HepG2 (cell line): ENCODE measurements at regions not wholly inside any gene's neighbourhood (a gene's known extent, or its start where the extent isn't known, plus 50 kb on each side); places are given as distances from the start of the nearest gene placed in this dataset.

Experiments
- SMAD3 ChIP-seq: sonication (generic); formaldehyde crosslinking; IDR thresholded peaks from 2 replicates; pipeline ENCODE4 v1.4.0; 2020; ENCODE audit warnings: missing genetic modification reagents
- SOX13 ChIP-seq, 3 experiments: fragments of 450-650 bp in 1 of 3; sonication (generic) in 1 of 3; formaldehyde crosslinking in 1 of 3; IDR thresholded peaks in 2 of 3; conservative IDR thresholded peaks in 1 of 3; 2 replicates each; pipeline versions ENCODE4 v1.5.0 to v1.6.1; 2016 to 2020; ENCODE audit warnings: antibody characterized with exemption in 1 of 3, mild to moderate bottlenecking in 1 of 3, missing compliant biosample characterization in 1 of 3, missing genetic modification reagents in 1 of 3, moderate library complexity in 1 of 3
- ZFP90 ChIP-seq: sonication (generic); formaldehyde crosslinking; IDR thresholded peaks from 2 replicates; pipeline ENCODE4 v1.8.0; 2022; ENCODE audit warnings: missing genetic modification reagents, mild to moderate bottlenecking, inconsistent platforms, borderline replicate concordance
- ZNF7 ChIP-seq: IDR thresholded peaks from 2 replicates; pipeline ENCODE4 v1.6.1; 2016; ENCODE audit warnings: missing biosample characterization, missing genetic modification reagents
- ZNF792 ChIP-seq: IDR thresholded peaks from 2 replicates; pipeline ENCODE4 v1.6.1; 2016
- TF ChIP-seq, protein P1 (sequence below): sonication (generic); formaldehyde crosslinking; IDR thresholded peaks from 2 replicates; pipeline ENCODE4; 2020; ENCODE audit warnings: missing genetic modification reagents, mild to moderate bottlenecking, borderline replicate concordance
- TF ChIP-seq, protein P2 (sequence below): IDR thresholded peaks from 2 replicates; pipeline ENCODE4 v1.6.1; 2016; ENCODE audit warnings: mild to moderate bottlenecking, missing biosample characterization, missing genetic modification reagents
- TF ChIP-seq, protein P3 (sequence below): sonication (generic); formaldehyde crosslinking; IDR thresholded peaks from 2 replicates; pipeline ENCODE4 v1.4.0; 2020; ENCODE audit warnings: missing genetic modification reagents
- TF ChIP-seq, protein P4 (sequence below): sonication (generic); formaldehyde crosslinking; IDR thresholded peaks from 2 replicates; pipeline ENCODE4 v1.8.0; 2022; ENCODE audit warnings: missing genetic modification reagents, low read depth, mild to moderate bottlenecking, borderline replicate concordance
- TF ChIP-seq, protein P5 (sequence below): sonication (generic); formaldehyde crosslinking; IDR thresholded peaks from 2 replicates; pipeline ENCODE4 v1.4.0; 2020; ENCODE audit warnings: missing genetic modification reagents

DNA sequence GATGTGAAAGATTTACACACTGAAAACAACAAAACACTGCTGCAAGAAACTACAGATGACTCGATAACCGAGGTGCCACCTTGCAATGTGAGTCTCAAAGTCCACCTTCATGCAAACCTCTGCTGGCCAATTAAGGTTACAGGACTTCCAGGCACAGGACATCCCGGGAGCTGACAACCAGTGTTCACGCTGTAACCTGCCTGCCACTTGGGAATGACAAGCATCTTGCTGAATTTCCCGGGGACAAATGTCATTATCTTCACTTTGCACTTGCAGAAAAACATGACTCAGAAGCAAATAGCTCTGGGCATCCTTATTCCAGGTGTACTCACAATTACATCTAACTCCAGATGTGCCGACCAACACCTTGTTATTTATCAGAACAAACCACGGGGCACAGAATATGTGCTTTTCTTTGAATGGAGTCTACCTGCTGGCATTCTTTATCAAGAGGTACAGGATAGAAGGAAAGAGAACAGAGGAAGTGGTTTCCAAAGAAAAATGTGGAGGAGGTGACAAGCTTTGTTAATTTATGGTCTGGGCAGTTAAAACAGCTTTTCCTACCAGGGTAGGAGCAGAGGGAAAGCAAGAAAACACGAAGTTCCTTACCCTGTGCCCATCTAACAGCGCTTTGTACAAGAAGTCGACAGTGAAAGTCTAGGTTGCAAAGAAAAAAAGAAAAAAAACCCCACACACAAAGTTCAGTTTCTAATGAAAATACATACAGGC, 72.3 kb downstream of the SHANK2 start (continued):
- TF ChIP-seq, protein P1, sequence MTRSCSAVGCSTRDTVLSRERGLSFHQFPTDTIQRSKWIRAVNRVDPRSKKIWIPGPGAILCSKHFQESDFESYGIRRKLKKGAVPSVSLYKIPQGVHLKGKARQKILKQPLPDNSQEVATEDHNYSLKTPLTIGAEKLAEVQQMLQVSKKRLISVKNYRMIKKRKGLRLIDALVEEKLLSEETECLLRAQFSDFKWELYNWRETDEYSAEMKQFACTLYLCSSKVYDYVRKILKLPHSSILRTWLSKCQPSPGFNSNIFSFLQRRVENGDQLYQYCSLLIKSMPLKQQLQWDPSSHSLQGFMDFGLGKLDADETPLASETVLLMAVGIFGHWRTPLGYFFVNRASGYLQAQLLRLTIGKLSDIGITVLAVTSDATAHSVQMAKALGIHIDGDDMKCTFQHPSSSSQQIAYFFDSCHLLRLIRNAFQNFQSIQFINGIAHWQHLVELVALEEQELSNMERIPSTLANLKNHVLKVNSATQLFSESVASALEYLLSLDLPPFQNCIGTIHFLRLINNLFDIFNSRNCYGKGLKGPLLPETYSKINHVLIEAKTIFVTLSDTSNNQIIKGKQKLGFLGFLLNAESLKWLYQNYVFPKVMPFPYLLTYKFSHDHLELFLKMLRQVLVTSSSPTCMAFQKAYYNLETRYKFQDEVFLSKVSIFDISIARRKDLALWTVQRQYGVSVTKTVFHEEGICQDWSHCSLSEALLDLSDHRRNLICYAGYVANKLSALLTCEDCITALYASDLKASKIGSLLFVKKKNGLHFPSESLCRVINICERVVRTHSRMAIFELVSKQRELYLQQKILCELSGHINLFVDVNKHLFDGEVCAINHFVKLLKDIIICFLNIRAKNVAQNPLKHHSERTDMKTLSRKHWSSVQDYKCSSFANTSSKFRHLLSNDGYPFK: no peak
- TF ChIP-seq, protein P2, sequence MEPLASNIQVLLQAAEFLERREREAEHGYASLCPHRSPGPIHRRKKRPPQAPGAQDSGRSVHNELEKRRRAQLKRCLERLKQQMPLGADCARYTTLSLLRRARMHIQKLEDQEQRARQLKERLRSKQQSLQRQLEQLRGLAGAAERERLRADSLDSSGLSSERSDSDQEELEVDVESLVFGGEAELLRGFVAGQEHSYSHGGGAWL: no peak
- TF ChIP-seq, protein P3, sequence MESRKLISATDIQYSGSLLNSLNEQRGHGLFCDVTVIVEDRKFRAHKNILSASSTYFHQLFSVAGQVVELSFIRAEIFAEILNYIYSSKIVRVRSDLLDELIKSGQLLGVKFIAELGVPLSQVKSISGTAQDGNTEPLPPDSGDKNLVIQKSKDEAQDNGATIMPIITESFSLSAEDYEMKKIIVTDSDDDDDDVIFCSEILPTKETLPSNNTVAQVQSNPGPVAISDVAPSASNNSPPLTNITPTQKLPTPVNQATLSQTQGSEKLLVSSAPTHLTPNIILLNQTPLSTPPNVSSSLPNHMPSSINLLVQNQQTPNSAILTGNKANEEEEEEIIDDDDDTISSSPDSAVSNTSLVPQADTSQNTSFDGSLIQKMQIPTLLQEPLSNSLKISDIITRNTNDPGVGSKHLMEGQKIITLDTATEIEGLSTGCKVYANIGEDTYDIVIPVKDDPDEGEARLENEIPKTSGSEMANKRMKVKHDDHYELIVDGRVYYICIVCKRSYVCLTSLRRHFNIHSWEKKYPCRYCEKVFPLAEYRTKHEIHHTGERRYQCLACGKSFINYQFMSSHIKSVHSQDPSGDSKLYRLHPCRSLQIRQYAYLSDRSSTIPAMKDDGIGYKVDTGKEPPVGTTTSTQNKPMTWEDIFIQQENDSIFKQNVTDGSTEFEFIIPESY: no peak
- TF ChIP-seq, protein P4, sequence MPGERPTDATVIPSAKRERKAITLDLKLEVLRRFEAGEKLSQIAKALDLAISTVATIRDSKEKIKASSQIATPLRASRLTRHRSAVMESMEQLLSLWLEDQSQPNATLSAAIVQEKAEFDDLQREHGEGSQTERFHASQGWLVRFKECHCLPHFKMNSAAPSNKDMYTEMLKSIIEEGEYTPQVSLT (CRISPR knock-in tag): no peak
- no peak for TF ChIP-seq SOX13 (IDR thresholded peaks at IDR 0.05)
- peak in 1 of 2 experiments; percentile 54; a peak in 2 of 4 replicates for TF ChIP-seq SOX13 (CRISPR knock-in tag; conservative IDR thresholded peaks at IDR 0.05 in 1 of 2, IDR thresholded peaks at IDR 0.05 in 1 of 2)
- TF ChIP-seq ZFP90: no peak
- TF ChIP-seq ZNF792 (CRISPR knock-in tag): 0 out of 2 replicates have a peak, but pooled peaks have one; percentile 13
- TF ChIP-seq, protein P5, sequence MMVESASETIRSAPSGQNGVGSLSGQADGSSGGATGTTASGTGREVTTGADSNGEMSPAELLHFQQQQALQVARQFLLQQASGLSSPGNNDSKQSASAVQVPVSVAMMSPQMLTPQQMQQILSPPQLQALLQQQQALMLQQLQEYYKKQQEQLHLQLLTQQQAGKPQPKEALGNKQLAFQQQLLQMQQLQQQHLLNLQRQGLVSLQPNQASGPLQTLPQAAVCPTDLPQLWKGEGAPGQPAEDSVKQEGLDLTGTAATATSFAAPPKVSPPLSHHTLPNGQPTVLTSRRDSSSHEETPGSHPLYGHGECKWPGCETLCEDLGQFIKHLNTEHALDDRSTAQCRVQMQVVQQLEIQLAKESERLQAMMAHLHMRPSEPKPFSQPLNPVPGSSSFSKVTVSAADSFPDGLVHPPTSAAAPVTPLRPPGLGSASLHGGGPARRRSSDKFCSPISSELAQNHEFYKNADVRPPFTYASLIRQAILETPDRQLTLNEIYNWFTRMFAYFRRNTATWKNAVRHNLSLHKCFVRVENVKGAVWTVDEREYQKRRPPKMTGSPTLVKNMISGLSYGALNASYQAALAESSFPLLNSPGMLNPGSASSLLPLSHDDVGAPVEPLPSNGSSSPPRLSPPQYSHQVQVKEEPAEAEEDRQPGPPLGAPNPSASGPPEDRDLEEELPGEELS (CRISPR knock-in tag): 0 out of 2 replicates have a peak, but pooled peaks have one; percentile 13
- TF ChIP-seq ZNF7 (CRISPR knock-in tag): peak; percentile 45; the same call in 1 of the 2 replicates
- TF ChIP-seq SMAD3: 0 out of 2 replicates have a peak, but pooled peaks have one; percentile 27
